Keratinocyte (primary cell): ENCODE measurements at regions not wholly inside any gene's neighbourhood (a gene's known extent, or its start where the extent isn't known, plus 50 kb on each side); places are given as distances from the start of the nearest gene placed in this dataset.

Source experiments
- EZH2 ChIP-seq: IDR thresholded peaks from one replicate; pipeline ENCODE4 v1.6.1; 2012; ENCODE audit warnings: inconsistent platforms, mild to moderate bottlenecking, low read length, moderate library complexity
- TF ChIP-seq, protein P1 (sequence below), 3 experiments: IDR thresholded peaks in 1 of 3; conservative IDR thresholded peaks in 1 of 3; optimal IDR thresholded peaks in 1 of 3; 2 replicates in 2 of 3; 3 replicates in 1 of 3; pipeline versions ENCODE3 to v1.5.1; 2011; ENCODE audit warnings: low read length in 3 of 3, mild to moderate bottlenecking in 3 of 3, moderate library complexity in 2 of 3, control low read depth in 1 of 3, inconsistent platforms in 1 of 3; ENCODE audit not compliant: insufficient read depth in 2 of 3; ENCODE audit errors: extremely low read depth in 1 of 3

DNA sequence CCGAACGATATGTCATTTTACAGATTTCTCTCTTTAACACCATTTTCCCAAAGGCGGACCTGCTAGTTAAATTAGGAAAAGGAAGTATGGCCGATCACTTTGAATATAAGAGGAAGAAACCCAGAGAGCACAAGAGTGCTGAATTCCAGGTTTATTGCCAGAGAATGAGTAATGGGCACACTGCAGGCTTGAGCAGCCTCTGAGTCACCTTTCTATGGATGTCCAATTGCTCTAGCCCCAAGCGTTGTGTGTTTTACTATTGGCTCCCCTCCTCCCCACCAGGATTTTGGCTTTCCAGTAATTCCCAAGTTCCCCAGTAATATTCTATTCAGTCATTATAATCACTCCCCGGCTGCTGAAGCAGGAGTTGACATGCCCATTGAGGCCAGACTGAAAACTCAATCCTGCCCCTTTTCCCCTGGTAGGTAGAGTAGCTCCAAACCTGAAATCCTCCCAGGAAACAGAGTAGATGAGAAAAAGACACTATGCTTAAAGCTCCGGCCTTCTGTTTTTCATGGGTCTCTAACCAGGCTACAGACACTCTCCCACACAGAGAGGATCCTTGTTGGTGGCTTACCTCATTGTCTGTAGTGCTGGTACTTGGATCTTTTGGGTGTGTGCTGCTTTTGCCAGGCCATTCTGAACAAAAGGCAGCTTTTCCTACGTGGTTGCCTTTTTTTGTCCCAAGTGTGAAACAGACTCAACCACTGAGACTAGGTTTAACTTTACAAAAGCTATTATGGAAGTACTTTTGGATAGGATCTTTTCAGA is 704.3 kb upstream of the FLRT2 start:
- TF ChIP-seq, protein P1, sequence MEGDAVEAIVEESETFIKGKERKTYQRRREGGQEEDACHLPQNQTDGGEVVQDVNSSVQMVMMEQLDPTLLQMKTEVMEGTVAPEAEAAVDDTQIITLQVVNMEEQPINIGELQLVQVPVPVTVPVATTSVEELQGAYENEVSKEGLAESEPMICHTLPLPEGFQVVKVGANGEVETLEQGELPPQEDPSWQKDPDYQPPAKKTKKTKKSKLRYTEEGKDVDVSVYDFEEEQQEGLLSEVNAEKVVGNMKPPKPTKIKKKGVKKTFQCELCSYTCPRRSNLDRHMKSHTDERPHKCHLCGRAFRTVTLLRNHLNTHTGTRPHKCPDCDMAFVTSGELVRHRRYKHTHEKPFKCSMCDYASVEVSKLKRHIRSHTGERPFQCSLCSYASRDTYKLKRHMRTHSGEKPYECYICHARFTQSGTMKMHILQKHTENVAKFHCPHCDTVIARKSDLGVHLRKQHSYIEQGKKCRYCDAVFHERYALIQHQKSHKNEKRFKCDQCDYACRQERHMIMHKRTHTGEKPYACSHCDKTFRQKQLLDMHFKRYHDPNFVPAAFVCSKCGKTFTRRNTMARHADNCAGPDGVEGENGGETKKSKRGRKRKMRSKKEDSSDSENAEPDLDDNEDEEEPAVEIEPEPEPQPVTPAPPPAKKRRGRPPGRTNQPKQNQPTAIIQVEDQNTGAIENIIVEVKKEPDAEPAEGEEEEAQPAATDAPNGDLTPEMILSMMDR (optimal IDR thresholded peaks at IDR 0.05 in 1 of 3, IDR thresholded peaks at IDR 0.05 in 1 of 3, conservative IDR thresholded peaks at IDR 0.05 in 1 of 3; ENCODE audit: extremely low read depth in 1 of 3, insufficient read depth in 2 of 3, low read length in 3 of 3), result no peak
- no peak for TF ChIP-seq EZH2
